D721Med (cell line): ENCODE measurements at regions not wholly inside any gene's neighbourhood (a gene's known extent, or its start where the extent isn't known, plus 50 kb on each side); places are given as distances from the start of the nearest gene placed in this dataset.
A peak's percentile ranks its signal among the peaks of the same experiment; 100 is the strongest.

Experiments used
- DNase-seq: peaks from one replicate; pipeline ENCODE4 v3.0.0; 2011; ENCODE audit warnings: low spot score; ENCODE audit not compliant: insufficient read length
- FAIRE-seq: peaks from 2 replicates; lab custom pipeline; 2011; peaks lifted over from hg19 to GRCh38; lab: Jason Lieb, UNC
- TF ChIP-seq, protein P1 (sequence below): IDR thresholded peaks from 2 replicates; pipeline ENCODE4 v1.5.1; 2012; ENCODE audit warnings: mild to moderate bottlenecking, control low read depth; ENCODE audit not compliant: insufficient read depth; ENCODE audit errors: missing control alignments

DNA sequence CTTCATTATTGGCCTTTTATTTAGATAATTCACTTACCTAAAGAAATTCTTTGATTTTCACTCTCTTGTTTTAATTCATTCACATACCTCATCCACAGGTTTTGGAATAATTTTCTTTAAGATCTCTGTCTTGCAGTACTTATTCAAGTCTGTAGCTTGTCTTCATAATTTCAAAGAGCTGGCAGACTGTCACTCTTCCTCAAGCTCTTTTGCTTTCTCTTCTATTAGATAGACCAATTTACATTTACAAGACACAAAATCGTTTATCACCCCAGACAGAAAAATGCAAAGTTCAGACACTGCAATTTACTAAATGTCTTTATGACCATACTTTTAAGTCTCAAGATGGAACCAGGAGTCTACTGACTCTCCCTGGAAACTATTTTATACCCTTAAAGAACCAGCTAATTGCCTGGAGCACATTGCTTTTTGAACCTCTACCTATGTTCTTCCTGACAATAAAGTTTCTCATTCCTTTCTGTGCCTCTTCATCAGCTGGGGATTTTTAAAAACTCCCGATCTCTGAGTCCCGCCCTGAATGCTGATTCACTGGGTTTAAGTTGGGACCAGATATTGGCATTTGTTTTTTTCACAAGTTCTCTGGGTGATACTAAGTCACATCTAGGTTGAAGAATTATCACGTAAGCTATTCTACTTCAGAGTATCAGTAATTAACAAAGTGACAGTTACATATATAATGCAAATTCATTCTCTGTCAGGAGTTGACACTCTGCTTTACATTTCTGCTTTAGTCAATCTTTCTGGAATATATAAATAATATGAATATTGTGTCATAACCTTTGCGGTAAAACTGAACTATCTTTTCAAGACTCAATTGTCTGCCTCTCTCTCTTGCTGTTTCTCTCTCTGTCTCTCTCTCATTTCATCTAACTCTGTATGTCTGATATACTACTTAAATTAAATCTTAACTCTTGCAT, 196.4 kb downstream of the PCDH7 start:
- FAIRE-seq (no peak), DNase-seq (no peak)
- TF ChIP-seq, protein P1, sequence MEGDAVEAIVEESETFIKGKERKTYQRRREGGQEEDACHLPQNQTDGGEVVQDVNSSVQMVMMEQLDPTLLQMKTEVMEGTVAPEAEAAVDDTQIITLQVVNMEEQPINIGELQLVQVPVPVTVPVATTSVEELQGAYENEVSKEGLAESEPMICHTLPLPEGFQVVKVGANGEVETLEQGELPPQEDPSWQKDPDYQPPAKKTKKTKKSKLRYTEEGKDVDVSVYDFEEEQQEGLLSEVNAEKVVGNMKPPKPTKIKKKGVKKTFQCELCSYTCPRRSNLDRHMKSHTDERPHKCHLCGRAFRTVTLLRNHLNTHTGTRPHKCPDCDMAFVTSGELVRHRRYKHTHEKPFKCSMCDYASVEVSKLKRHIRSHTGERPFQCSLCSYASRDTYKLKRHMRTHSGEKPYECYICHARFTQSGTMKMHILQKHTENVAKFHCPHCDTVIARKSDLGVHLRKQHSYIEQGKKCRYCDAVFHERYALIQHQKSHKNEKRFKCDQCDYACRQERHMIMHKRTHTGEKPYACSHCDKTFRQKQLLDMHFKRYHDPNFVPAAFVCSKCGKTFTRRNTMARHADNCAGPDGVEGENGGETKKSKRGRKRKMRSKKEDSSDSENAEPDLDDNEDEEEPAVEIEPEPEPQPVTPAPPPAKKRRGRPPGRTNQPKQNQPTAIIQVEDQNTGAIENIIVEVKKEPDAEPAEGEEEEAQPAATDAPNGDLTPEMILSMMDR: no peak

DNA sequence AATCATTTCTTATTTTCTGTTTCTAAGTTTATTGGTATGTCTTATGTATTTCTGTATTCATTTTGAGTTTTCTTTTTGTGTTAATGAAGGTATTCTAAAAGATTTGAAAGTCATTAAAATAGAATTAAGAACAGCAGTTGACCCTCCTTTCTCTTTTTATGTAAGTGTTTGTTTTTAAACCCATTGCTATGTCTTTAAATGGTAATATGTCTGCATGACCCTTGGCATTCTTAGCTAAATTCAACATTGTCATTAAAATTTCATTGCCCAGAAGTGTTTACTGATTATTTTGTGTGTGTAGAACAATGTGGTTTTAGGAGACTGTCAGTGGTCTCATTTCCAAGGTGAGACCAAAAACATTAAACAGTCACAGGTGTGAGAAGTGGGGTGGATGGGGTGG, 197.8 kb downstream of the PCDH7 start:
- TF ChIP-seq, protein P1: no peak
- DNase-seq (no peak), FAIRE-seq (no peak)

DNA sequence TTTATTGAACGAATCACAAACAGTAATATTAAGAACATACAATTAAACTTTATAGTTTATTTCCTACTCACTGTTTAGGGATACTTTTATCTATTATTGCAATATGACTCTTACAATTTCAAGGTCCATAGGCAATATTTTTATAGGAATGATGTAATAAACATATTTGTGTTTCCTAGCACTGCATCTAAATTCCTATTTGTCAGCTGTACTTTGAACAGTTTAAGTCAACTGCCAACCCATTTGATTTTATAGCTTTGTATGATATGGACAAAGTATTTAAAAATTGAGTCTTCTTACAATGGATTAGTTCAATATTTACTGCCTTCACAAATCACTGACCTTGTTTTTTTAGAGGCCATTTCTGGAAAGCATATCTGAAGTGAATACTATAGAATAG, 199.3 kb downstream of the PCDH7 start:
- TF ChIP-seq, protein P1: no peak
- DNase-seq (no peak), FAIRE-seq (peak; percentile 44)

DNA sequence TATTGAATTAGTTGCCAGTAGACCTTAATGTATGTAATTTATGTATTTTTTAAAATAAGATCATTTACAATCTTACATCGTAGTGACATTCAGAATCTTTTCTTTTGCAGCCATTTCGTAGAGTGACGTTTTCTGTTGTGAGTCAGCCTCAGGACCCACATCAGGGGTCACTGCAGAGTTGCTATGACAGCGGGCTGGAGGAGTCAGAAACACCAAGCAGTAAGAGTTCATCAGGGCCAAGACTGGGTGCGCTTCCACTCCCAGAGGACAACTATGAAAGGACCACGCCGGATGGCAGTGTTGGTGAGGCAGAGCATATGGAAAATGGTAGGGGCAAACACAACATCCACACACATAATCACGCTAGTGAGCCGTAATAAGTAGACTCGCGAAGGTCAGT, 199.9 kb downstream of the PCDH7 start:
- TF ChIP-seq, protein P1: no peak
- no peak for DNase-seq
- no peak for FAIRE-seq

DNA sequence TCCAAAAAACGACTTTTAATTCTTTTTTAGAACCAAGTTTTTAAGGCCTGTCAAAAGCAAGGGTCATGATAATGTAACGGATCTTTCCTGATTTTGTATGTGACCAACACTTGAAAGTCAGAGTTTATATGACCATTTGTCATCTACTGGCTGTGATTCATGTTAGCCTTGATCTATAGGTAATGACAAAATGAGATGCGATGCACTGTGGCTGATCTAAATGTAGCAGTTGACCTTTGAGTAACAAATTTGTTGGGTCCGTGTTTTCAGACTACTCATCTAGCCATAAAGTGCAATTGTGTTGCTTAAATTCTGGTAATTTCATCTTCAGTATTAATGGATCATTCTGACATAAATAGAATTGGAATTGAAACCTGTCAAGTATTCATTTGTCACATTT, 202.5 kb downstream of the PCDH7 start:
- TF ChIP-seq, protein P1: no peak
- FAIRE-seq (peak; percentile 11), DNase-seq (no peak)

DNA sequence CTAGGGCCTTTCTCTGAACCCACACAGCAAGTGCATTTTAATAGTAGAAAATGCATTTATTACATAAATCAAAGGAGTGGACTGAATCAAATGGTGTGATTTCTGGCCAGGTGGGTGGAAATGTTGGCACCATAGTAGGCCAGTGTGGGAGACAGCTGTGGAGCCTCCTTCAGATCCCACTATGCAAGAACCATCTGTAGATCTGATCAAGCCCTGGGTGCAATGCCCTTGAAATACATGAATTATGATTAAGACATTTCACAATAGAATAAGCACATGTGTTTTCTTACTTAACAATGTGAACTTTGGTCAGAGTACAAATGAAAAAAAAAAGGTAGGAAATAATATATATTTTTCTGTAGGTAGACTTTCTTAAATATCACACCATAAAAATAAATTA, 204.3 kb downstream of the PCDH7 start:
- no peak for FAIRE-seq
- TF ChIP-seq, protein P1: no peak
- no peak for DNase-seq

DNA sequence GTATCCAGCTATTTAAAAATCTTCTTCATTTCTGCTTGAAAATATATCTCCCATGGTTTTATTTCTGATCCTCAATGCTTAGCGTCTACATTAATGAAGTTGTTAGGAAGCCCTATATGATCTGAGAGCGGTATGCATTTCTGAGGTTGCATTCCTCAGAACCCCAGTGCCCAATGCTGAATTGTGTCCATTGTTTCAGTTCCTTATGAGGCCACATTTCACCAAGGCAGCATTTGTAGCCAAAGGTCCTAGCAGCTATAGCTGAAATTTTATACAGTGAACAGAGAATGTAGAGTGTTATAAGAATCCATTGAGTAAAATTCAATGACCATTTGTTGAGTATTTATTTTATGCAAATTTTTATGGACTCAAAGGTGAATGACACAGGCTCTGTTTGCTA, 209.5 kb downstream of the PCDH7 start:
- DNase-seq (no peak), FAIRE-seq (no peak)
- TF ChIP-seq, protein P1: no peak
